ENCODE measurements at regions not wholly inside any gene's neighbourhood (a gene's known extent, or its start where the extent isn't known, plus 50 kb on each side); places are given as distances from the start of the nearest gene placed in this dataset.

- H3K9me3 Mint-ChIP-seq = no peaks in the 10 kb centered on the region
- H3K4me1 Mint-ChIP-seq (ENCODE audit: low read depth) = peaks cover under 1% of the 10 kb centered on the region
- no peak overlapping the region for H3K4me3 Mint-ChIP-seq
- ATAC-seq (replicated peaks in 1 of 2) (no peak), DNase-seq (no peak)
- no peak overlapping the region for H3K27ac Mint-ChIP-seq
- H3K36me3 Mint-ChIP-seq (ENCODE audit: insufficient read depth in 2 of 2) = no peaks in the 10 kb centered on the region
- peaks cover 10% of the 10 kb centered on the region for H3K27me3 Mint-ChIP-seq (ENCODE audit: low read depth)
These were observed 265.4 kb downstream of the TRIB2 start for GRCh38 chr2:12982149-12982584.

DNA sequence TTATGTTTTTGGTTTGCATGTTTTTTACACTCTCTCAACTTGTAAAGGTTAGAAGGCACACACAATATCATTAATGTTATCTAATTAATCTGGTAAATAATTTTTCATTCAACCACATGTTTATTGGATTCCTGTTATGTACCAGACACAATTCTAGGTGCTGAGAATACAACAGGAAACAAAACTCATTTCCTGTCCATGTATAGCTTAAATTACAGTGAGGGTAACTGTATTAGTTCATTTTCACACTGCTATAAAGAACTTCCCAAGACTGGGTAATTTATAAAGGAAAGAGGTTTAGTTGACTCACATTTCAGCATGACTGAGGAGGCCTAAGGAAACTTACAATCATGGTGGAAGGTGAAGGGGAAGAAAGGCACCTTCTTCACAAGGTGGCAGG lies 270.5 kb downstream of the TRIB2 start:
- Mint-ChIP-seq H3K9me3 (no peaks in the 10 kb centered on the region), H3K4me1 (ENCODE audit: low read depth) (peaks cover 6% of the 10 kb centered on the region), H3K27ac (no peak overlapping the region), H3K36me3 (ENCODE audit: insufficient read depth in 2 of 2) (no peaks in the 10 kb centered on the region), H3K4me3 (no peak overlapping the region), H3K27me3 (ENCODE audit: low read depth) (no peaks in the 10 kb centered on the region)
- ATAC-seq (replicated peaks in 1 of 2) (no peak), DNase-seq (no peak)

- H3K36me3 Mint-ChIP-seq (ENCODE audit: insufficient read depth in 2 of 2) = no peaks in the 10 kb centered on the region
- ATAC-seq (replicated peaks in 1 of 2) = no peak
- no peak overlapping the region for H3K27ac Mint-ChIP-seq
- no peaks in the 10 kb centered on the region for H3K27me3 Mint-ChIP-seq (ENCODE audit: low read depth)
- DNase-seq = no peak
- H3K4me3 Mint-ChIP-seq = no peak overlapping the region
- H3K9me3 Mint-ChIP-seq = no peaks in the 10 kb centered on the region
- H3K4me1 Mint-ChIP-seq (ENCODE audit: low read depth) = peaks cover 6% of the 10 kb centered on the region
These were observed 271.5 kb downstream of the TRIB2 start for GRCh38 chr2:12988279-12988678.

DNA sequence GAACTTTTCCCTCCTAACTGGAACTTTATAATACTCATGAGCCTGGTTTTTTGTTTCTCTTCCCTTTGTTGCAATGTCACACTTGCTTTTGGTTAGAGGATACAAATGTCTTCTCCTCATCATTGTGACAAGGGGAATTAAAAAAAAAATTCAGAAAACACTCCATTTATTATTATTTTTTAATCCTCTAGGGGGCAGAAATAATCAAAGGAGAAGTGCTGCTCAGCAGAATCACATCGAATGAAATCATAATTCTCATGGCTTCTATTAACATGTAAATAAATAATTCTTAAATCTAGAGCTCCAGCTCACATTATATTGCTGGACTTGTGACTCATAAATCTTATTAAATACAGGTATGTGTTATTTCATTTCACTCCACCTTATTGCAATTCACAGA lies 273.8 kb downstream of the TRIB2 start:
- ATAC-seq (replicated peaks in 1 of 2) (no peak), DNase-seq (no peak)
- H3K4me1 Mint-ChIP-seq (ENCODE audit: low read depth) = peaks cover 6% of the 10 kb centered on the region
- H3K4me3 Mint-ChIP-seq = no peak overlapping the region
- no peaks in the 10 kb centered on the region for H3K36me3 Mint-ChIP-seq (ENCODE audit: insufficient read depth in 2 of 2)
- H3K27me3 Mint-ChIP-seq (ENCODE audit: low read depth) = no peaks in the 10 kb centered on the region
- no peaks in the 10 kb centered on the region for H3K9me3 Mint-ChIP-seq
- H3K27ac Mint-ChIP-seq = no peak overlapping the region

DNA sequence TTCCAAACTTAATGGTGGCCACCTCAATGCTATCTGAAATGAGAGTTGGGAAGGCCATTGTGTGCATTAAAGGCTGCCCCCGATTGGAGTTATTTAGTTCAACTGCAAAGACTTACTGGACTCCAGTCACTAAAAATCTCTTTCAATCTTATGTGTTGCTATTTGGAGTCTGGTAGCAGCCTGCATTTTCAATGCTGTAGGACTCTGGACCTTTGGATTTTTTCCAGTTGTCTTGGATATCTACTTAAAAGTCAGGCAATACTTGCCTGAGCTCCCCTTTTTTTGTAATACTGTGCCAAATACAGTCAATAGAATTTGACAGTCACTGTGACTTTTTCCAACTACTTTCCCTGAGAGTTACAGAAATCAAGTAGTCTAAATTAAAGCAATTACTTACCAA lies 281.9 kb downstream of the TRIB2 start:
- no peak for ATAC-seq (replicated peaks in 1 of 2)
- no peak for DNase-seq
- H3K36me3 Mint-ChIP-seq (ENCODE audit: insufficient read depth in 2 of 2) = no peaks in the 10 kb centered on the region
- H3K4me1 Mint-ChIP-seq (ENCODE audit: low read depth) = no peaks in the 10 kb centered on the region
- no peak overlapping the region for H3K27ac Mint-ChIP-seq
- H3K27me3 Mint-ChIP-seq (ENCODE audit: low read depth) = no peaks in the 10 kb centered on the region
- H3K9me3 Mint-ChIP-seq = no peaks in the 10 kb centered on the region
- no peak overlapping the region for H3K4me3 Mint-ChIP-seq

DNA sequence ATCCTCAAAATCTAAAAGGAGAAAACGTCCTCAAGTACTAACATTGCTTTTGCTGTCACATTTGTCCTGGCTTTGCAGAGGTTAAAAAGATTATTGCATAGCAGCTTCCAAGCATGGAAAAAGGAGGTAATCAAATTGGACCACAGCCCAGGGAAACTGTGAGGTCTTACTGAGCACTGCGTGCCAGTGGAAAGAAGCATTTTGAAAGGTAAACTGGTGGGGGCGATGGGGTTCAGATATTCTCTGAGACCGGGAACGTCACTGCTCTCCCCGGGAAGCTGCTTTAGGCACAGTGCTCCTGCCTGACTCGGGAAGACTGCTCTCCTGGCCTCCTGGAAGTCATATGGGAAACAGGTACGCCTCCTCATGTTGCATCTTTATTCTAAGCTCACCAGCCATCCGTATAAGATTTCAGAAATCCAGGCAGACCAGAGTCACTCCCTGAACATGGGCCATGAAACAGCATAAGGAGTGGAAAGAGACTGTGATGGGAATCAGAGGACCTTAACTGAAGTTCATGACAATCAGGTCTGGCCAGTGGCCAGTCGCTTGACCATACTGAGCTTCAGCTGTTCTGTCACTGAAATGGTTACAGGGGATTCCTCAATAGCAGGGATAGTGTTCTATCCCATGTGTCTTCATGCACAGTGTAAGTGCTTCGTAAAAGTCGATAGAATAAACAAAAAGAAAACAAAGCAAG lies 284.1 kb downstream of the TRIB2 start:
- ATAC-seq (replicated peaks in 1 of 2) (no peak), DNase-seq (no peak)
- Mint-ChIP-seq H3K4me1 (ENCODE audit: low read depth) (no peaks in the 10 kb centered on the region), H3K4me3 (no peak overlapping the region), H3K36me3 (ENCODE audit: insufficient read depth in 2 of 2) (no peaks in the 10 kb centered on the region), H3K9me3 (no peaks in the 10 kb centered on the region), H3K27ac (no peak overlapping the region), H3K27me3 (ENCODE audit: low read depth) (no peaks in the 10 kb centered on the region)

DNA sequence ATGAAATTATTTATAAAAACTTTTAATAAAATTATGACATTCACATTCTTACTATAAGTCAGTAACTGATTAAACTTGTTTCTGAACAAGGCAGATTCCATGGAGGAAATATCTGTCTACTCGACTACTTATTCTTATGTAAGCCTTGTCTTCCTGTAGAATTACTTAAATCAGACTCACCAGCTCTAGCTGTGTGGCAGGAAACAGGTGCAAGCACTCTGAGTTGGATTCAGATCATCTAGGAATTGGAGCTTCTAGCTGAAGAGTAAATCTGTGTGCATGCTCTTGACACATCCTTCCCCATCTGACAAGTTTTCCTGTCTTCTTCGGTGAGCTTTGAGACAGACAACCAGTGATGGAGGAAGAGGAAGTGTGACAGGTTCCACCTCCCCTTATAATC lies 284.7 kb downstream of the TRIB2 start:
- no peaks in the 10 kb centered on the region for H3K27me3 Mint-ChIP-seq (ENCODE audit: low read depth)
- H3K36me3 Mint-ChIP-seq (ENCODE audit: insufficient read depth in 2 of 2) = no peaks in the 10 kb centered on the region
- DNase-seq (no peak), ATAC-seq (replicated peaks in 1 of 2) (no peak)
- H3K4me1 Mint-ChIP-seq (ENCODE audit: low read depth) = no peaks in the 10 kb centered on the region
- H3K4me3 Mint-ChIP-seq = no peak overlapping the region
- no peaks in the 10 kb centered on the region for H3K9me3 Mint-ChIP-seq
- H3K27ac Mint-ChIP-seq = no peak overlapping the region

DNA sequence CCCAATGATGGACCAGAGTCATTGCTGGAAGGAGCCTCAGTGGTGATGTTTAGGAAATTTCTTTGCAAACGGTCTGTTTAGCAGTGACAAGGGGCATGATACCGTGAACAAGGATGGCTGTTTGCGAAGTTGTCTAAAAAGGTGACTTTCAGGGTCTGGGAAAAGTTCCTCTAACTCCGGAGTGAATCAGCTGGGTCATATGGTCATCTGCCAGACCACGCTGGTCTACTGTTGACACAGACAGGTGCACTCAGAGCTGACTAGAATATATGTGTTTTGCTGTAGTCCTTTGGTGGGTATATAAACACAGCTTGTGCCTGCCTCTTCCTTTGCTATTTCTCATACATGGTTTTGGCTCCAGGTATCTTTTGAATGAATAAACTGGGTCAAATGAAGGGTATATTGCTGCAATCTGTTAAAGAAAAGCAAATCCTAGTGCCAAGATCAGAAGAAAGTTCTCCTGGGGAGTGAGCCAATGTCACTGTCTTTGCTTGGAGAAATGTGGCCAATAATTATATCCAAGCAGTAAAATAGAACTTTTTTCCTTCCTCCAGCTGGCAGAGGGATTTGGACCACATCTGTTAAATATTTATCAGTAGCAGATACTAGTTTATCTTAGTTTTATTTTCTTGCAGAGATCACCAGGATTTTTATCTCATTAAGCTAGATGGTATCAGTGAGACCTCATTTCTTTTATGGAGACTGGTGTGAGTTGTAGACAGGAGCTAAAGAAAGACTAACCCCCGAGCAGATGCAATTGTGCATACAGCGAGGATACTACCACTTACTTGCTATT lies 286.0 kb downstream of the TRIB2 start:
- no peaks in the 10 kb centered on the region for H3K36me3 Mint-ChIP-seq (ENCODE audit: insufficient read depth in 2 of 2)
- H3K9me3 Mint-ChIP-seq = no peaks in the 10 kb centered on the region
- H3K27ac Mint-ChIP-seq = no peak overlapping the region
- H3K27me3 Mint-ChIP-seq (ENCODE audit: low read depth) = peaks cover 6% of the 10 kb centered on the region
- DNase-seq = no peak
- H3K4me1 Mint-ChIP-seq (ENCODE audit: low read depth) = no peaks in the 10 kb centered on the region
- no peak for ATAC-seq (replicated peaks in 1 of 2)
- H3K4me3 Mint-ChIP-seq = no peak overlapping the region

GRCh38 chr2:13003500-13003899 lies 286.8 kb downstream of the TRIB2 start:
- no peaks in the 10 kb centered on the region for H3K9me3 Mint-ChIP-seq
- no peaks in the 10 kb centered on the region for H3K4me1 Mint-ChIP-seq (ENCODE audit: low read depth)
- no peak overlapping the region for H3K4me3 Mint-ChIP-seq
- no peaks in the 10 kb centered on the region for H3K36me3 Mint-ChIP-seq (ENCODE audit: insufficient read depth in 2 of 2)
- DNase-seq (no peak), ATAC-seq (replicated peaks in 1 of 2) (no peak)
- H3K27ac Mint-ChIP-seq = no peak overlapping the region
- H3K27me3 Mint-ChIP-seq (ENCODE audit: low read depth) = peaks cover 7% of the 10 kb centered on the region

GRCh38 chr2:13005048-13005447 lies 288.3 kb downstream of the TRIB2 start:
- DNase-seq (no peak), ATAC-seq (replicated peaks in 1 of 2) (no peak)
- no peaks in the 10 kb centered on the region for H3K9me3 Mint-ChIP-seq
- peaks cover 14% of the 10 kb centered on the region for H3K27me3 Mint-ChIP-seq (ENCODE audit: low read depth)
- no peaks in the 10 kb centered on the region for H3K4me1 Mint-ChIP-seq (ENCODE audit: low read depth)
- no peak overlapping the region for H3K4me3 Mint-ChIP-seq
- no peak overlapping the region for H3K27ac Mint-ChIP-seq
- H3K36me3 Mint-ChIP-seq (ENCODE audit: insufficient read depth in 2 of 2) = no peaks in the 10 kb centered on the region

GRCh38 chr2:13005761-13006335 lies 289.1 kb downstream of the TRIB2 start:
- DNase-seq = no peak
- no peaks in the 10 kb centered on the region for H3K9me3 Mint-ChIP-seq
- peaks cover 21% of the 10 kb centered on the region for H3K27me3 Mint-ChIP-seq (ENCODE audit: low read depth)
- no peaks in the 10 kb centered on the region for H3K36me3 Mint-ChIP-seq (ENCODE audit: insufficient read depth in 2 of 2)
- no peak overlapping the region for H3K27ac Mint-ChIP-seq
- H3K4me1 Mint-ChIP-seq (ENCODE audit: low read depth) = no peaks in the 10 kb centered on the region
- H3K4me3 Mint-ChIP-seq = no peak overlapping the region
- no peak for ATAC-seq (replicated peaks in 1 of 2)

DNA sequence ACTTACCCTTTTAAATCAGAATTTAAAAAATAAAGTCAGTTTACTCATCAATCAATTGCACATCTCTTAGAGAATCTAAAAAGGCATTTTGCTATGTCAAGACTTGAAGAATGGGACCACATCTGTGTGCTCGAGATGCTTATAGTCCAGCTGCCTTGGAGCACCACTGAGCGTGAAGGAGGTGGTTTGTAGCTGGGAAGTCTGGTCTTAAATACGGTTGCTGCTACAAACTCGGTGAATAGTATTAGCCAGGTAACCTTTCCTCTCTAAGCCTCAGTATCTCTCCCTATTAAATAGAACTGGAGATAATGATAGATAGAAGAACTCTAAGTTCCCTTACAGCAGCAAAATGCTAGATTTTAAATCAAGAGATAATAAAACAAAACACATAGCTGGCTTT lies 289.7 kb downstream of the TRIB2 start:
- Mint-ChIP-seq H3K27me3 (ENCODE audit: low read depth) (peaks cover 23% of the 10 kb centered on the region), H3K27ac (no peak overlapping the region), H3K36me3 (ENCODE audit: insufficient read depth in 2 of 2) (no peaks in the 10 kb centered on the region), H3K4me3 (no peak overlapping the region), H3K9me3 (no peaks in the 10 kb centered on the region), H3K4me1 (ENCODE audit: low read depth) (no peaks in the 10 kb centered on the region)
- ATAC-seq (replicated peaks in 1 of 2) (no peak), DNase-seq (no peak)

DNA sequence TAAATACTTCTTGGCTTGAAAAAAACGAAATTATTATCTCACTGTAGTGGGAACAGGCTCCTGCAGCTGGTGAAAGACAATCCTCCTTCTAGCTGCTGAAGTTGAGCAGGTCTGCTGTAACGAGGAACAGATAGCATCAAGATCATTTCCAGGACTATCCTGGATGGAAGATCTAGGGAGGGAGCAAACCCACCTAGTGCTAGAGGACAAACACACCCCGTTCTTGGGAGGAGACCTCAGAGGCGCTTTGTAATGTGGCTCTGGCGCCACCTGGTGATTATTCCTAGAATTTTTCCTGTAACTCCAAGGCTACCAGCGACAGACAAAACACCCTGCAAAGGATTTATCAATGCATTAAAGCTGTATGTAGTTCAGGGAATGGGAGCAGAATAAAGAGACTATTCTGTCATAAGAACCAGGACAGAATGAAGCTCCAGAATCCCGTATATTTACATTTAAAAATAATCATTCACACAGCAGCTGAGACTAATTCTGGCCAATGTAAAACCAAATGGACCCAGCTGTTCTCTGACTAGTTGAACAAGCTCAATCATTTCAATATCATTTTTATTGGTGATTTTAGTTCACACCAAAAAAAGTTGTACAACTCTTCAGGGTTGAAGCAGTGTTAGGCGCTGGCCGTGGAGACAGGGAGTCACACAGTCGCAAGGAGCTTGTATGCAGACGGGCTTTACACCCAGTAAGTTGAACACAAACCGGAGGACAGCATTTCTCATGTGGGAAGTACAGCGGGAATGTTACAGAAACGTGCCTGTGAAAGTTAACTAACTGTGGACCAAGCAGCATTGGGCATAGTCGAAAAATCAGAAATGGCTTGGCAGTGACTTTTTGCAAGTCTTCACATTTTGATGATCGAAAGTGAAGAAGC lies 290.3 kb downstream of the TRIB2 start:
- no peaks in the 10 kb centered on the region for H3K36me3 Mint-ChIP-seq (ENCODE audit: insufficient read depth in 2 of 2)
- H3K27me3 Mint-ChIP-seq (ENCODE audit: low read depth) = peaks cover 30% of the 10 kb centered on the region
- no peaks in the 10 kb centered on the region for H3K4me1 Mint-ChIP-seq (ENCODE audit: low read depth)
- DNase-seq (peak; percentile 41 to 63), ATAC-seq (replicated peaks in 1 of 2) (peak; percentile 57 to 69)
- no peak overlapping the region for H3K4me3 Mint-ChIP-seq
- H3K27ac Mint-ChIP-seq = no peak overlapping the region
- H3K9me3 Mint-ChIP-seq = no peaks in the 10 kb centered on the region
